HEK293 (cell line): ENCODE measurements at regions not wholly inside any gene's neighbourhood (a gene's known extent, or its start where the extent isn't known, plus 50 kb on each side); places are given as distances from the start of the nearest gene placed in this dataset.

Experiments
- CTCF ChIA-PET: fragments of 350-600 bp; formaldehyde crosslinking; extraction: SDS; loops from one replicate; lab custom pipeline; 2021; ENCODE audit warnings: antibody characterized with exemption; lab: Yijun Ruan, JAX
- POLR2A ChIA-PET: fragments of 300-600 bp; formaldehyde crosslinking; extraction: SDS; loops from one replicate; lab custom pipeline; 2020; ENCODE audit warnings: antibody characterized with exemption, inconsistent platforms; lab: Yijun Ruan, JAX
- H3K27ac ChIP-seq: fragments of 200-500 bp; sonication (Bioruptor generic); 2 replicates; pipeline ENCODE4 v1.5.1; 2014; ENCODE audit warnings: low read depth, low read length, control low read depth, inconsistent platforms; ENCODE audit errors: extremely low read depth
- H3K36me3 ChIP-seq, 2 experiments: fragments of 200-500 bp in 1 of 2; sonication (Bioruptor generic) in 1 of 2; 1 replicate in 1 of 2; 2 replicates in 1 of 2; pipeline ENCODE4 v1.5.1; 2014 to 2017; ENCODE audit warnings: inconsistent platforms in 2 of 2, low read length in 2 of 2; ENCODE audit not compliant: control insufficient read depth in 2 of 2, insufficient read depth in 1 of 2
- H3K4me1 ChIP-seq: fragments of 200-500 bp; sonication (Bioruptor generic); 2 replicates; pipeline ENCODE4 v1.5.1; 2014; ENCODE audit warnings: mild to moderate bottlenecking, low read length, inconsistent platforms; ENCODE audit not compliant: control insufficient read depth, insufficient read depth
- H3K4me3 ChIP-seq: 2 replicates; pipeline ENCODE4 v1.5.1; 2011; ENCODE audit warnings: low read depth, mild to moderate bottlenecking, control low read depth, low read length, moderate library complexity
- H3K9me3 ChIP-seq: fragments of 200-500 bp; sonication (Bioruptor generic); 2 replicates; pipeline ENCODE4 v1.5.1; 2014; ENCODE audit warnings: low read depth, low read length, inconsistent platforms; ENCODE audit not compliant: control insufficient read depth, insufficient read depth
- AEBP2 ChIP-seq: fragments of 450-650 bp; formaldehyde crosslinking; IDR thresholded peaks from 2 replicates; pipeline ENCODE4 v1.5.1; 2016; ENCODE audit warnings: missing biosample characterization, missing genetic modification characterization, borderline replicate concordance
- GLIS1 ChIP-seq: fragments of 450-650 bp; formaldehyde crosslinking; IDR thresholded peaks from 2 replicates; pipeline ENCODE4 v1.5.1; 2016; ENCODE audit warnings: missing biosample characterization, missing genetic modification characterization
- HOXC10 ChIP-seq: sonication (generic); formaldehyde crosslinking; IDR thresholded peaks from 2 replicates; pipeline ENCODE4 v1.8.1; 2023; ENCODE audit warnings: mild to moderate bottlenecking, missing genetic modification reagents
- KLF8 ChIP-seq: fragments of 450-650 bp; formaldehyde crosslinking; IDR thresholded peaks from 2 replicates; pipeline ENCODE4 v1.5.1; 2016; ENCODE audit warnings: missing biosample characterization, missing genetic modification characterization
- PBX3 ChIP-seq: sonication (generic); formaldehyde crosslinking; IDR thresholded peaks from 2 replicates; pipeline ENCODE4 v1.8.1; 2022; ENCODE audit warnings: mild to moderate bottlenecking, moderate library complexity, missing genetic modification reagents
- SP2 ChIP-seq: fragments of 450-650 bp; formaldehyde crosslinking; IDR thresholded peaks from 2 replicates; pipeline ENCODE4 v1.5.1; 2016; ENCODE audit warnings: missing biosample characterization, missing genetic modification characterization
- TCF7L2 ChIP-seq: IDR thresholded peaks from 2 replicates; pipeline ENCODE4 v1.6.1; 2011; ENCODE audit warnings: low read depth, mild to moderate bottlenecking, inconsistent platforms, low read length, moderate library complexity, borderline replicate concordance
- WT1 ChIP-seq: fragments of 450-650 bp; formaldehyde crosslinking; IDR thresholded peaks from 2 replicates; pipeline ENCODE4 v1.5.1; 2016; ENCODE audit warnings: missing biosample characterization, missing genetic modification characterization
- YY2 ChIP-seq: fragments of 450-650 bp; formaldehyde crosslinking; IDR thresholded peaks from 2 replicates; pipeline ENCODE4 v1.5.1; 2016; ENCODE audit warnings: missing biosample characterization, missing genetic modification characterization
- ZBTB8A ChIP-seq: fragments of 450-650 bp; formaldehyde crosslinking; IDR thresholded peaks from 2 replicates; pipeline ENCODE4 v1.5.1; 2016; ENCODE audit warnings: missing biosample characterization, missing genetic modification characterization
- ZFP37 ChIP-seq: fragments of 450-650 bp; formaldehyde crosslinking; IDR thresholded peaks from 2 replicates; pipeline ENCODE4 v1.5.1; 2016; ENCODE audit warnings: missing biosample characterization, missing genetic modification characterization
- ZNF157 ChIP-seq: fragments of 450-650 bp; formaldehyde crosslinking; IDR thresholded peaks from 2 replicates; pipeline ENCODE4 v1.5.1; 2016; ENCODE audit warnings: missing biosample characterization, missing genetic modification characterization
- ZNF16 ChIP-seq: fragments of 450-650 bp; formaldehyde crosslinking; IDR thresholded peaks from 2 replicates; pipeline ENCODE4 v1.5.1; 2016; ENCODE audit warnings: low read depth, missing biosample characterization, missing genetic modification characterization
- ZNF202 ChIP-seq: fragments of 450-650 bp; formaldehyde crosslinking; IDR thresholded peaks from 2 replicates; pipeline ENCODE4 v1.5.1; 2016; ENCODE audit warnings: missing biosample characterization, missing genetic modification characterization, borderline replicate concordance
- ZNF221 ChIP-seq: fragments of 450-650 bp; formaldehyde crosslinking; IDR thresholded peaks from 2 replicates; pipeline ENCODE4 v1.5.1; 2017; ENCODE audit warnings: missing biosample characterization, missing genetic modification characterization, borderline replicate concordance
- ZNF223 ChIP-seq: fragments of 450-650 bp; formaldehyde crosslinking; IDR thresholded peaks from 2 replicates; pipeline ENCODE4 v1.5.1; 2016; ENCODE audit warnings: missing biosample characterization, missing genetic modification characterization
- ZNF239 ChIP-seq: fragments of 450-650 bp; formaldehyde crosslinking; IDR thresholded peaks from 2 replicates; pipeline ENCODE4 v1.5.1; 2016; ENCODE audit warnings: missing biosample characterization, missing genetic modification characterization
- ZNF24 ChIP-seq: fragments of 450-650 bp; formaldehyde crosslinking; IDR thresholded peaks from 2 replicates; pipeline ENCODE4 v1.5.1; 2016; ENCODE audit warnings: missing biosample characterization, missing genetic modification characterization
- ZNF449 ChIP-seq: fragments of 450-650 bp; formaldehyde crosslinking; IDR thresholded peaks from 2 replicates; pipeline ENCODE4 v1.5.1; 2017; ENCODE audit warnings: missing biosample characterization, mild to moderate bottlenecking, missing genetic modification characterization, moderate library complexity
- ZNF621 ChIP-seq: fragments of 450-650 bp; formaldehyde crosslinking; IDR thresholded peaks from 2 replicates; pipeline ENCODE4 v1.5.1; 2017; ENCODE audit warnings: missing biosample characterization, missing genetic modification characterization
- ZNF623 ChIP-seq: fragments of 450-650 bp; formaldehyde crosslinking; IDR thresholded peaks from 2 replicates; pipeline ENCODE4 v1.5.1; 2016; ENCODE audit warnings: missing biosample characterization, missing genetic modification characterization
- ZNF626 ChIP-seq: fragments of 450-650 bp; sonication (Bioruptor Pico); formaldehyde crosslinking; IDR thresholded peaks from 2 replicates; pipeline ENCODE4 v1.5.1; 2018; ENCODE audit warnings: missing biosample characterization, missing genetic modification characterization, inconsistent platforms
- ZNF639 ChIP-seq: fragments of 450-650 bp; formaldehyde crosslinking; IDR thresholded peaks from 2 replicates; pipeline ENCODE4 v1.5.1; 2016; ENCODE audit warnings: missing biosample characterization, missing genetic modification characterization
- ZSCAN16 ChIP-seq: fragments of 450-650 bp; formaldehyde crosslinking; IDR thresholded peaks from 2 replicates; pipeline ENCODE4 v1.5.1; 2016; ENCODE audit warnings: missing biosample characterization, missing genetic modification characterization

GRCh38 chr14:58942516-58942915 lies 246.0 kb upstream of the DAAM1 start (continued):
- TF ChIP-seq SP2 (tag by site-specific recombination) (no peak), ZSCAN16 (tag by site-specific recombination) (no peak), ZNF639 (tag by site-specific recombination) (no peak), ZNF157 (tag by site-specific recombination) (no peak), ZNF16 (tag by site-specific recombination) (no peak)

- Histone ChIP-seq H3K9me3 (no peaks in the 10 kb centered on the region), H3K27ac (no peak overlapping the region), H3K4me3 (no peak overlapping the region), H3K4me1 (peaks cover 15% of the 10 kb centered on the region), H3K36me3 (no peaks in the 10 kb centered on the region; a peak in 1 of 3 replicates)
- ChIA-PET CTCF (no interaction called here), POLR2A (no interaction called here)
- TF ChIP-seq ZNF623 (tag by site-specific recombination): no peak
- TF ChIP-seq ZNF223 (tag by site-specific recombination): no peak
- TF ChIP-seq, all 188 proteins: peak for 0
Measured at GRCh38 chr14:58944343-58944967, 244.0 kb upstream of the DAAM1 start.

- Histone ChIP-seq H3K4me3 (no peak overlapping the region), H3K36me3 (no peaks in the 10 kb centered on the region; a peak in 1 of 3 replicates), H3K9me3 (no peaks in the 10 kb centered on the region)
- POLR2A ChIA-PET: no interaction called here
- TF ChIP-seq YY2 (no peak), WT1 (no peak), ZNF16 (tag by site-specific recombination) (no peak), ZNF626 (tag by site-specific recombination) (no peak), GLIS1 (tag by site-specific recombination) (no peak), PBX3 (CRISPR knock-in tag) (no peak), KLF8 (no peak), ZNF24 (tag by site-specific recombination) (no peak), ZBTB8A (tag by site-specific recombination) (no peak), ZNF449 (tag by site-specific recombination) (no peak), ZNF621 (tag by site-specific recombination) (no peak), ZNF202 (tag by site-specific recombination) (no peak), HOXC10 (CRISPR knock-in tag) (no peak), ZFP37 (no peak), AEBP2 (tag by site-specific recombination) (no peak), TCF7L2 (no peak), ZNF239 (tag by site-specific recombination) (no peak), ZNF221 (tag by site-specific recombination) (no peak)
- TF ChIP-seq, all 188 proteins: peak for 0
- CTCF ChIA-PET: no interaction called here
- Histone ChIP-seq H3K4me1 (peaks cover 15% of the 10 kb centered on the region), H3K27ac (no peak overlapping the region)
Measured at GRCh38 chr14:58944968-58945356, 243.5 kb upstream of the DAAM1 start.
